A673 (cell line): ENCODE measurements at regions not wholly inside any gene's neighbourhood (a gene's known extent, or its start where the extent isn't known, plus 50 kb on each side); places are given as distances from the start of the nearest gene placed in this dataset.

ENCODE experiments used
- BruUV-seq: library from RNA; stranded (reverse); fragments of 400-500 nt; replicated peaks from 2 replicates; lab custom pipeline; 2021; lab: Mats Ljungman, UMichigan
- CTCF ChIA-PET: fragments of 300-600 bp; sonication (Branson Sonifier 250); formaldehyde crosslinking; loops from one replicate; lab custom pipeline; 2022; ENCODE audit warnings: antibody characterized with exemption; lab: Charles Lee
- POLR2A ChIA-PET: fragments of 300-600 bp; sonication (Branson Sonifier 250); formaldehyde crosslinking; loops from one replicate; lab custom pipeline; 2022; ENCODE audit warnings: antibody characterized with exemption; ENCODE audit not compliant: low non-redundant PET; lab: Charles Lee
- DNase-seq: peaks from one replicate; pipeline ENCODE4 v3.0.0-alpha.2; 2015; ENCODE audit warnings: low spot score
- H3K27ac ChIP-seq: fragments of 200-600 bp; sonication (generic); 2 replicates; pipeline ENCODE4 v1.5.1; 2016; ENCODE audit warnings: mixed run types, low read depth, mild to moderate bottlenecking, mixed read lengths, antibody characterized with exemption, low read length; ENCODE audit not compliant: poor library complexity, severe bottlenecking
- H3K27me3 ChIP-seq: fragments of 200-600 bp; sonication (generic); replicated peaks from 2 replicates; pipeline ENCODE4 v1.6.1; 2017; ENCODE audit warnings: mixed run types, low read depth, mild to moderate bottlenecking, mixed read lengths, antibody characterized with exemption, low read length; ENCODE audit not compliant: insufficient read depth, poor library complexity
- H3K36me3 ChIP-seq: fragments of 200-600 bp; sonication (generic); 2 replicates; pipeline ENCODE4 v1.6.1; 2016; ENCODE audit warnings: mixed run types, mild to moderate bottlenecking, mixed read lengths, antibody characterized with exemption, low read length; ENCODE audit not compliant: insufficient read depth, poor library complexity, severe bottlenecking
- H3K4me1 ChIP-seq: fragments of 200-600 bp; sonication (generic); 2 replicates; pipeline ENCODE4 v1.6.1; 2017; ENCODE audit warnings: mixed run types, mild to moderate bottlenecking, mixed read lengths, antibody characterized with exemption, low read length; ENCODE audit not compliant: insufficient read depth, poor library complexity, severe bottlenecking
- H3K4me3 ChIP-seq: fragments of 200-600 bp; sonication (generic); 2 replicates; pipeline ENCODE4 v1.5.1; 2016; ENCODE audit warnings: low read depth, mixed run types, mild to moderate bottlenecking, mixed read lengths, low read length; ENCODE audit not compliant: poor library complexity, severe bottlenecking
- H3K9me3 ChIP-seq: fragments of 200-600 bp; sonication (generic); 2 replicates; pipeline ENCODE4 v1.6.1; 2016; ENCODE audit warnings: mixed run types, low read depth, mild to moderate bottlenecking, mixed read lengths, antibody characterized with exemption, low read length; ENCODE audit not compliant: poor library complexity, severe bottlenecking
- EZH2 ChIP-seq: fragments of 200-600 bp; sonication (generic); IDR thresholded peaks from 2 replicates; pipeline ENCODE4 v1.6.1; 2017; ENCODE audit warnings: borderline replicate concordance, low read depth, mild to moderate bottlenecking, mixed read lengths, antibody characterized with exemption, low read length; ENCODE audit not compliant: poor library complexity, severe bottlenecking
- intact Hi-C: fragments of 100-400 bp; cut with micrococcal nuclease; formaldehyde crosslinking; loops from one replicate; pipeline ENCODE4 v1.10.0; 2022; ENCODE audit not compliant: unreplicated experiment
- TF ChIP-seq, protein P1 (sequence below): fragments of 300-800, 200-600 bp; sonication (generic); conservative IDR thresholded peaks from 2 replicates; pipeline ENCODE4 v1.5.1; 2017; ENCODE audit warnings: low read depth, mild to moderate bottlenecking, antibody characterized with exemption, low read length, moderate library complexity, mixed read lengths

DNA sequence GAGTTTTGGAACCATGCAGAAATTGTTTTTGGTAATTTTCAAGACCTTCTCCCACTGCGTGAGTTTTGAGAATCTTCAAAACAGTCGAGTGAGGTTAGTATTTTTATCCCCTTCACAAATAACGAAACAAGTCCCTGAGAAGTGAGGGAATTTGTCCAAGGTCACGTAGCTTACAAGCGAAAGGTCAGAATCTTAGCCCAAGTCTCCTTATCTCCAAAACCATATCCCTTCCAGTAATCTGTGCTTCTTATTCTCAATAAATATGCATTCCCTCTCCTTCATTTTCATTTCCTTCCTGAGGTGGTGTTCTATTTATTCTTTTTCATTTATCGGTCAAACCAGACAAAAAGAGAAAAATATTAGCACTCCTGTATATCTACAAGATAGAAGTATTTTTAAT is 163.6 kb downstream of the MREG start:
- BruUV-seq: no TSS peak
- TF ChIP-seq EZH2: no peak
- TF ChIP-seq, protein P1, sequence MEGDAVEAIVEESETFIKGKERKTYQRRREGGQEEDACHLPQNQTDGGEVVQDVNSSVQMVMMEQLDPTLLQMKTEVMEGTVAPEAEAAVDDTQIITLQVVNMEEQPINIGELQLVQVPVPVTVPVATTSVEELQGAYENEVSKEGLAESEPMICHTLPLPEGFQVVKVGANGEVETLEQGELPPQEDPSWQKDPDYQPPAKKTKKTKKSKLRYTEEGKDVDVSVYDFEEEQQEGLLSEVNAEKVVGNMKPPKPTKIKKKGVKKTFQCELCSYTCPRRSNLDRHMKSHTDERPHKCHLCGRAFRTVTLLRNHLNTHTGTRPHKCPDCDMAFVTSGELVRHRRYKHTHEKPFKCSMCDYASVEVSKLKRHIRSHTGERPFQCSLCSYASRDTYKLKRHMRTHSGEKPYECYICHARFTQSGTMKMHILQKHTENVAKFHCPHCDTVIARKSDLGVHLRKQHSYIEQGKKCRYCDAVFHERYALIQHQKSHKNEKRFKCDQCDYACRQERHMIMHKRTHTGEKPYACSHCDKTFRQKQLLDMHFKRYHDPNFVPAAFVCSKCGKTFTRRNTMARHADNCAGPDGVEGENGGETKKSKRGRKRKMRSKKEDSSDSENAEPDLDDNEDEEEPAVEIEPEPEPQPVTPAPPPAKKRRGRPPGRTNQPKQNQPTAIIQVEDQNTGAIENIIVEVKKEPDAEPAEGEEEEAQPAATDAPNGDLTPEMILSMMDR: no peak
- ChIA-PET POLR2A (no interaction called here), CTCF (no interaction called here)
- intact Hi-C loops: no loop called here
- no peaks in the 10 kb centered on the region for H3K4me1 ChIP-seq
- no peaks in the 10 kb centered on the region for H3K9me3 ChIP-seq
- DNase-seq: no peak
- no peak overlapping the region for H3K4me3 ChIP-seq
- no peaks in the 10 kb centered on the region for H3K36me3 ChIP-seq
- no peak overlapping the region for H3K27ac ChIP-seq
- H3K27me3 ChIP-seq: no peaks in the 10 kb centered on the region

DNA sequence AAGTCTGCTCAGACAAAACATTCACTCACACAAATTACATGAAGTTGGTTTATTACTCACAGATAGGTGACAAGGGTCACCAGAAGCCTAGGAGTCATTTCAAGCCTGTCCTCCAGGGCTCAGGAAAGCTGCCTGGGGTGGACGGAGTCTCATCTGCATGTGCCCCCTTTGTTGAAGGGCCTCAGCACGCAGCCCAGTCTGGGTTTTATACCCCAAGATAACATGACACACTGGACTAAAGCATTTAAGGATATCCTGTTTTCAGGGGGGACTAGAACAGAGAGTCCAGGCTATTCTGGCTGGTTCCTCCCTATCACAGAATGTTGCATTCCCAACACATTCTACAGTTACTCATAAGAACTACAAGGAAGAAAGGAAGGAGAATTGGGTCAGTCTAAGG is 164.7 kb downstream of the MREG start:
- no TSS peak for BruUV-seq
- intact Hi-C loops: no loop called here
- H3K9me3 ChIP-seq: no peaks in the 10 kb centered on the region
- no peaks in the 10 kb centered on the region for H3K36me3 ChIP-seq
- no peak overlapping the region for H3K27ac ChIP-seq
- DNase-seq: no peak
- H3K4me3 ChIP-seq: no peak overlapping the region
- H3K27me3 ChIP-seq: no peaks in the 10 kb centered on the region
- ChIA-PET POLR2A (no interaction called here), CTCF (no interaction called here)
- no peaks in the 10 kb centered on the region for H3K4me1 ChIP-seq
- TF ChIP-seq, protein P1: no peak
- TF ChIP-seq EZH2: no peak

DNA sequence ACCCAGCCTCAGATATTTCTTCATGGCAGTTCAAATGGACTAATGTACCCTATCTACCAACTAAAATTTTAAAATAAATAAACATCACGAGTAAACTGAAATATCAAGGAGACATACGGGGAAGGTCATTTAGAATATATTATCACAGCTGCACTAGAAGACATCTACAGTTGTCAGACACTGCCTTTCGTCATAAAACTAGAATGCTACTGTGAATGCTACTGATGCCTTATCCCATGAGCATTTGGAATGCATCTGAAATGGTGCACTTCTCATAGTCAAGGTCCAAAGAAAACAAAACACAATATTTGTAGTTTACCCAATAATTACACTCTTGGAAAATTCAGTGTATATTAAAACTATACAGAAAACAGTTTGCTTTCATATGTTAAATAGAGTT is 165.2 kb downstream of the MREG start:
- no peaks in the 10 kb centered on the region for H3K4me1 ChIP-seq
- no TSS peak for BruUV-seq
- H3K36me3 ChIP-seq: no peaks in the 10 kb centered on the region
- intact Hi-C loops: no loop called here
- H3K27ac ChIP-seq: no peak overlapping the region
- H3K4me3 ChIP-seq: no peak overlapping the region
- TF ChIP-seq EZH2: no peak
- TF ChIP-seq, protein P1: no peak
- no peak for DNase-seq
- H3K27me3 ChIP-seq: no peaks in the 10 kb centered on the region
- no peaks in the 10 kb centered on the region for H3K9me3 ChIP-seq
- CTCF ChIA-PET: no interaction called here
- POLR2A ChIA-PET: no interaction called here
